ENCODE measurements at regions not wholly inside any gene's neighbourhood (a gene's known extent, or its start where the extent isn't known, plus 50 kb on each side); places are given as distances from the start of the nearest gene placed in this dataset.

GRCh38 chr6:147821295-147821897 lies 312.9 kb downstream of the SAMD5 start:
- DNase-seq, result peak; percentile 7

GRCh38 chr6:147823936-147824335 lies 315.4 kb downstream of the SAMD5 start:
- DNase-seq, result no peak

- no peak for DNase-seq
These were observed 317.4 kb downstream of the SAMD5 start for GRCh38 chr6:147825848-147826247.

- no peak for DNase-seq
These were observed 318.2 kb downstream of the SAMD5 start for GRCh38 chr6:147826698-147827097.

- DNase-seq, result no peak
These were observed 320.9 kb downstream of the SAMD5 start for GRCh38 chr6:147829418-147829817.

GRCh38 chr6:147829835-147830234 lies 321.3 kb downstream of the SAMD5 start:
- DNase-seq, result no peak

GRCh38 chr6:147831356-147831755 lies 322.9 kb downstream of the SAMD5 start:
- no peak for DNase-seq

- no peak for DNase-seq
These were observed 325.1 kb downstream of the SAMD5 start for GRCh38 chr6:147833607-147834006.

GRCh38 chr6:147834084-147834776 lies 325.7 kb downstream of the SAMD5 start:
- no peak for DNase-seq

- no peak for DNase-seq
These were observed 329.1 kb downstream of the SAMD5 start for GRCh38 chr6:147837540-147837939.

- DNase-seq, result no peak
These were observed 331.5 kb downstream of the SAMD5 start for GRCh38 chr6:147839708-147840610.

GRCh38 chr6:147841547-147842148 lies 333.2 kb downstream of the SAMD5 start:
- DNase-seq, result no peak

GRCh38 chr6:147849401-147850330 lies 341.2 kb downstream of the SAMD5 start:
- DNase-seq, result no peak

GRCh38 chr6:147852772-147853171 lies 344.3 kb downstream of the SAMD5 start:
- DNase-seq, result no peak

GRCh38 chr6:147853574-147853973 lies 345.1 kb downstream of the SAMD5 start:
- no peak for DNase-seq

GRCh38 chr6:147855803-147856482 lies 347.5 kb downstream of the SAMD5 start:
- DNase-seq, result no peak

GRCh38 chr6:147856687-147857086 lies 348.2 kb downstream of the SAMD5 start:
- DNase-seq, result no peak

GRCh38 chr6:147858421-147858820 lies 349.9 kb downstream of the SAMD5 start:
- DNase-seq, result no peak

- no peak for DNase-seq
These were observed 350.6 kb downstream of the SAMD5 start for GRCh38 chr6:147859071-147859470.

GRCh38 chr6:147861696-147862095 lies 353.2 kb downstream of the SAMD5 start:
- no peak for DNase-seq

All from occipital lobe (tissue), 1 donor.